ENCODE measurements at regions not wholly inside any gene's neighbourhood (a gene's known extent, or its start where the extent isn't known, plus 50 kb on each side); places are given as distances from the start of the nearest gene placed in this dataset.

- no peak overlapping the region for H3K27ac Mint-ChIP-seq
- H3K4me3 Mint-ChIP-seq = no peak overlapping the region
- H3K9me3 Mint-ChIP-seq = no peaks in the 10 kb centered on the region
- no peaks in the 10 kb centered on the region for H3K36me3 Mint-ChIP-seq (ENCODE audit: low read depth)
- H3K4me1 Mint-ChIP-seq (ENCODE audit: low read depth) = peaks cover 7% of the 10 kb centered on the region
- no peaks in the 10 kb centered on the region for H3K27me3 Mint-ChIP-seq (ENCODE audit: low read depth)
Observed at GRCh38 chr2:8003462-8004075, 678.3 kb upstream of the ID2 start.

- Mint-ChIP-seq H3K4me1 (ENCODE audit: low read depth) (peaks cover 9% of the 10 kb centered on the region), H3K27me3 (ENCODE audit: low read depth) (no peaks in the 10 kb centered on the region), H3K27ac (no peak overlapping the region)
Observed at GRCh38 chr2:8004250-8004681, 677.6 kb upstream of the ID2 start.

GRCh38 chr2:8006181-8006580, 675.7 kb upstream of the ID2 start:
- no peaks in the 10 kb centered on the region for H3K9me3 Mint-ChIP-seq
- H3K4me3 Mint-ChIP-seq = no peak overlapping the region
- peaks cover 9% of the 10 kb centered on the region for H3K4me1 Mint-ChIP-seq (ENCODE audit: low read depth)
- no peaks in the 10 kb centered on the region for H3K36me3 Mint-ChIP-seq (ENCODE audit: low read depth)
- H3K27me3 Mint-ChIP-seq (ENCODE audit: low read depth) = no peaks in the 10 kb centered on the region
- no peak overlapping the region for H3K27ac Mint-ChIP-seq

More at GRCh38 chr2:8004250-8004681, 677.6 kb upstream of the ID2 start:
- Mint-ChIP-seq H3K9me3 (no peaks in the 10 kb centered on the region), H3K4me3 (no peak overlapping the region), H3K36me3 (ENCODE audit: low read depth) (no peaks in the 10 kb centered on the region)

- Mint-ChIP-seq H3K9me3 (no peaks in the 10 kb centered on the region), H3K4me3 (no peak overlapping the region), H3K27me3 (ENCODE audit: low read depth) (no peaks in the 10 kb centered on the region), H3K36me3 (ENCODE audit: low read depth) (no peaks in the 10 kb centered on the region), H3K27ac (no peak overlapping the region), H3K4me1 (ENCODE audit: low read depth) (peaks cover 9% of the 10 kb centered on the region)
Observed at GRCh38 chr2:8006626-8007025, 675.2 kb upstream of the ID2 start.

- Mint-ChIP-seq H3K27me3 (ENCODE audit: low read depth) (peaks cover 3% of the 10 kb centered on the region), H3K4me1 (ENCODE audit: low read depth) (peaks cover 9% of the 10 kb centered on the region), H3K27ac (no peak overlapping the region), H3K4me3 (no peak overlapping the region), H3K36me3 (ENCODE audit: low read depth) (no peaks in the 10 kb centered on the region), H3K9me3 (no peaks in the 10 kb centered on the region)
Observed at GRCh38 chr2:8009010-8009597, 672.8 kb upstream of the ID2 start.

- Mint-ChIP-seq H3K9me3 (peaks cover 13% of the 10 kb centered on the region), H3K27me3 (ENCODE audit: low read depth) (peaks cover 3% of the 10 kb centered on the region), H3K27ac (no peak overlapping the region), H3K4me3 (no peak overlapping the region), H3K4me1 (ENCODE audit: low read depth) (peaks cover 4% of the 10 kb centered on the region), H3K36me3 (ENCODE audit: low read depth) (peaks cover 3% of the 10 kb centered on the region)
Observed at GRCh38 chr2:8015848-8016600, 665.8 kb upstream of the ID2 start.

GRCh38 chr2:8016688-8017087, 665.2 kb upstream of the ID2 start:
- Mint-ChIP-seq H3K4me1 (ENCODE audit: low read depth) (peaks cover 4% of the 10 kb centered on the region), H3K4me3 (no peak overlapping the region), H3K36me3 (ENCODE audit: low read depth) (peaks cover 3% of the 10 kb centered on the region), H3K27me3 (ENCODE audit: low read depth) (peaks cover 3% of the 10 kb centered on the region), H3K27ac (no peak overlapping the region), H3K9me3 (peaks cover 13% of the 10 kb centered on the region)

- H3K27ac Mint-ChIP-seq = no peak overlapping the region
- H3K4me1 Mint-ChIP-seq (ENCODE audit: low read depth) = peaks cover 14% of the 10 kb centered on the region
- H3K9me3 Mint-ChIP-seq = peaks cover 16% of the 10 kb centered on the region
- H3K36me3 Mint-ChIP-seq (ENCODE audit: low read depth) = peaks cover 5% of the 10 kb centered on the region
- H3K27me3 Mint-ChIP-seq (ENCODE audit: low read depth) = no peaks in the 10 kb centered on the region
- H3K4me3 Mint-ChIP-seq = no peak overlapping the region
Observed at GRCh38 chr2:8018956-8019355, 662.9 kb upstream of the ID2 start.

GRCh38 chr2:8019934-8020333, 661.9 kb upstream of the ID2 start:
- Mint-ChIP-seq H3K27ac (no peak overlapping the region), H3K36me3 (ENCODE audit: low read depth) (peaks cover 5% of the 10 kb centered on the region), H3K4me1 (ENCODE audit: low read depth) (peaks cover 14% of the 10 kb centered on the region), H3K9me3 (peaks cover 16% of the 10 kb centered on the region), H3K27me3 (ENCODE audit: low read depth) (no peaks in the 10 kb centered on the region), H3K4me3 (no peak overlapping the region)

- Mint-ChIP-seq H3K4me3 (no peak overlapping the region), H3K27ac (no peak overlapping the region), H3K27me3 (ENCODE audit: low read depth) (peaks cover 3% of the 10 kb centered on the region), H3K36me3 (ENCODE audit: low read depth) (peaks cover 5% of the 10 kb centered on the region), H3K4me1 (ENCODE audit: low read depth) (peaks cover 11% of the 10 kb centered on the region), H3K9me3 (peaks cover 16% of the 10 kb centered on the region)
Observed at GRCh38 chr2:8021921-8022320, 659.9 kb upstream of the ID2 start.

GRCh38 chr2:8022908-8023640, 658.8 kb upstream of the ID2 start:
- Mint-ChIP-seq H3K4me1 (ENCODE audit: low read depth) (peaks cover 10% of the 10 kb centered on the region), H3K4me3 (no peak overlapping the region), H3K36me3 (ENCODE audit: low read depth) (peaks cover 2% of the 10 kb centered on the region), H3K27me3 (ENCODE audit: low read depth) (peaks cover 3% of the 10 kb centered on the region), H3K9me3 (peaks cover 16% of the 10 kb centered on the region), H3K27ac (no peak overlapping the region)

- Mint-ChIP-seq H3K27me3 (ENCODE audit: low read depth) (peaks cover 3% of the 10 kb centered on the region), H3K27ac (no peak overlapping the region), H3K36me3 (ENCODE audit: low read depth) (peaks cover 2% of the 10 kb centered on the region), H3K4me3 (no peak overlapping the region), H3K4me1 (ENCODE audit: low read depth) (peaks cover 10% of the 10 kb centered on the region), H3K9me3 (peaks cover 8% of the 10 kb centered on the region)
Observed at GRCh38 chr2:8024506-8024905, 657.4 kb upstream of the ID2 start.

GRCh38 chr2:8026381-8026780, 655.5 kb upstream of the ID2 start:
- H3K4me1 Mint-ChIP-seq (ENCODE audit: low read depth) = peaks cover 15% of the 10 kb centered on the region
- H3K27me3 Mint-ChIP-seq (ENCODE audit: low read depth) = peaks cover 3% of the 10 kb centered on the region
- peaks cover 2% of the 10 kb centered on the region for H3K36me3 Mint-ChIP-seq (ENCODE audit: low read depth)
- no peak overlapping the region for H3K4me3 Mint-ChIP-seq
- H3K9me3 Mint-ChIP-seq = peaks cover 3% of the 10 kb centered on the region
- H3K27ac Mint-ChIP-seq = no peak overlapping the region

GRCh38 chr2:8027387-8027786, 654.5 kb upstream of the ID2 start:
- H3K36me3 Mint-ChIP-seq (ENCODE audit: low read depth) = no peaks in the 10 kb centered on the region
- no peak overlapping the region for H3K4me3 Mint-ChIP-seq
- peaks cover 11% of the 10 kb centered on the region for H3K4me1 Mint-ChIP-seq (ENCODE audit: low read depth)
- peaks cover under 1% of the 10 kb centered on the region for H3K9me3 Mint-ChIP-seq
- peaks cover 3% of the 10 kb centered on the region for H3K27me3 Mint-ChIP-seq (ENCODE audit: low read depth)
- no peak overlapping the region for H3K27ac Mint-ChIP-seq
